Effector memory CD8-positive, alpha-beta T cell (primary cell): ENCODE measurements at regions not wholly inside any gene's neighbourhood (a gene's known extent, or its start where the extent isn't known, plus 50 kb on each side); places are given as distances from the start of the nearest gene placed in this dataset.
A peak's percentile ranks its signal among the peaks of the same experiment; 100 is the strongest.

ENCODE experiments used
- ATAC-seq: fragments of 150-1000 bp; cut with Tn5 transposase; replicated peaks from 2 replicates; pipeline ENCODE4 v1.10.0; 2021; ENCODE audit warnings: mild to moderate bottlenecking, moderate library complexity
- DNase-seq, 3 experiments: peaks; one replicate each; pipeline ENCODE4 v3.0.0; 2021
- H3K27ac Mint-ChIP-seq, 2 donors: one replicate each; pipeline ENCODE4 v1.8.0; 2022; ENCODE audit warnings: mild to moderate bottlenecking in 2 of 2, mixed read lengths in 2 of 2, moderate library complexity in 2 of 2
- H3K27me3 Mint-ChIP-seq, 2 donors: one replicate each; pipeline ENCODE4 v1.8.0; 2022; ENCODE audit warnings: mixed read lengths in 2 of 2
- H3K36me3 Mint-ChIP-seq: one replicate; pipeline ENCODE4 v1.8.0; 2022; ENCODE audit warnings: mild to moderate bottlenecking, moderate library complexity, mixed read lengths; ENCODE audit not compliant: insufficient read depth
- H3K4me1 Mint-ChIP-seq, 2 donors: one replicate each; pipeline ENCODE4 v1.8.0; 2022; ENCODE audit warnings: low read depth in 2 of 2, mixed read lengths in 2 of 2
- H3K4me3 Mint-ChIP-seq, 2 donors: one replicate each; pipeline ENCODE4 v1.8.0; 2022; ENCODE audit warnings: mild to moderate bottlenecking in 2 of 2, mixed read lengths in 2 of 2, moderate library complexity in 2 of 2
- H3K9me3 Mint-ChIP-seq, 2 donors: one replicate each; pipeline ENCODE4 v1.8.0; 2022; ENCODE audit warnings: mixed read lengths in 2 of 2

- Mint-ChIP-seq H3K36me3 (peaks cover 3% of the 10 kb centered on the region), H3K9me3 (no peaks in the 10 kb centered on the region), H3K4me1 (peaks cover 9 to 16% of the 10 kb centered on the region in 2 donors), H3K27ac (peak overlapping the region in 1 of 2 donors; percentile 7), H3K27me3 (no peaks in the 10 kb centered on the region), H3K4me3 (no peak overlapping the region)
- DNase-seq (no peak), ATAC-seq (no peak)
Measured at GRCh38 chr20:24160563-24161281, 172.1 kb upstream of the GGTLC1 start.

GRCh38 chr20:24158281-24158680 lies 169.7 kb upstream of the GGTLC1 start:
- Mint-ChIP-seq H3K9me3 (no peaks in the 10 kb centered on the region), H3K27ac (peak overlapping the region in 1 of 2 donors; percentile 89), H3K4me1 (peaks cover 7 to 16% of the 10 kb centered on the region in 2 donors), H3K36me3 (peaks cover 3% of the 10 kb centered on the region), H3K27me3 (peaks cover 11 to 13% of the 10 kb centered on the region in 2 donors), H3K4me3 (no peak overlapping the region)
- DNase-seq (no peak), ATAC-seq (no peak)

GRCh38 chr20:24157213-24157612 lies 168.6 kb upstream of the GGTLC1 start:
- Mint-ChIP-seq H3K4me1 (peaks cover 7 to 16% of the 10 kb centered on the region in 2 donors), H3K9me3 (no peaks in the 10 kb centered on the region), H3K27ac (peak overlapping the region in 1 of 2 donors; percentile 89), H3K36me3 (peaks cover 2% of the 10 kb centered on the region), H3K27me3 (peaks cover 12 to 24% of the 10 kb centered on the region in 2 donors), H3K4me3 (peak overlapping the region; percentile 6 to 10)
- peak; percentile 99 for ATAC-seq
- peak; percentile 54 to 64 (median 57) for DNase-seq

GRCh38 chr20:24153101-24154040 lies 164.8 kb upstream of the GGTLC1 start:
- DNase-seq: no peak
- H3K27me3 Mint-ChIP-seq: peaks cover 12 to 44% of the 10 kb centered on the region in 2 donors
- peaks cover 8% of the 10 kb centered on the region for H3K36me3 Mint-ChIP-seq
- H3K9me3 Mint-ChIP-seq: peaks cover 0 to 5% of the 10 kb centered on the region in 2 donors
- H3K4me3 Mint-ChIP-seq: no peak overlapping the region
- H3K27ac Mint-ChIP-seq: no peak overlapping the region
- H3K4me1 Mint-ChIP-seq: peaks cover 16 to 21% of the 10 kb centered on the region in 2 donors
- ATAC-seq: no peak

GRCh38 chr20:24151621-24152294 lies 163.2 kb upstream of the GGTLC1 start:
- H3K27ac Mint-ChIP-seq: no peak overlapping the region
- peaks cover 12 to 44% of the 10 kb centered on the region in 2 donors for H3K27me3 Mint-ChIP-seq
- H3K36me3 Mint-ChIP-seq: peaks cover 8% of the 10 kb centered on the region
- H3K9me3 Mint-ChIP-seq: peaks cover 0 to 7% of the 10 kb centered on the region in 2 donors
- H3K4me3 Mint-ChIP-seq: no peak overlapping the region
- DNase-seq (no peak), ATAC-seq (no peak)
- H3K4me1 Mint-ChIP-seq: peaks cover 19 to 24% of the 10 kb centered on the region in 2 donors

- Mint-ChIP-seq H3K9me3 (peaks cover 0 to 7% of the 10 kb centered on the region in 2 donors), H3K4me1 (peaks cover 30 to 32% of the 10 kb centered on the region in 2 donors), H3K27me3 (peaks cover 12 to 53% of the 10 kb centered on the region in 2 donors), H3K27ac (peak overlapping the region; percentile 30 to 85), H3K4me3 (no peak overlapping the region), H3K36me3 (peaks cover 8% of the 10 kb centered on the region)
- DNase-seq: no peak
- no peak for ATAC-seq
Measured at GRCh38 chr20:24150406-24150805, 161.8 kb upstream of the GGTLC1 start.

GRCh38 chr20:24149881-24150307 lies 161.3 kb upstream of the GGTLC1 start:
- no peak for DNase-seq

GRCh38 chr20:24149175-24149574 lies 160.6 kb upstream of the GGTLC1 start:
- Mint-ChIP-seq H3K4me1 (peaks cover 36 to 45% of the 10 kb centered on the region in 2 donors), H3K36me3 (peaks cover 8% of the 10 kb centered on the region), H3K4me3 (no peak overlapping the region), H3K27me3 (peaks cover 7 to 49% of the 10 kb centered on the region in 2 donors), H3K27ac (peak overlapping the region; percentile 75 to 85), H3K9me3 (peaks cover 0 to 7% of the 10 kb centered on the region in 2 donors)
- DNase-seq: no peak
- no peak for ATAC-seq

More at GRCh38 chr20:24149881-24150307, 161.3 kb upstream of the GGTLC1 start:
- Mint-ChIP-seq H3K9me3 (peaks cover 0 to 7% of the 10 kb centered on the region in 2 donors), H3K27me3 (peaks cover 10 to 53% of the 10 kb centered on the region in 2 donors), H3K4me1 (peaks cover 35 to 37% of the 10 kb centered on the region in 2 donors), H3K27ac (peak overlapping the region; percentile 30 to 85), H3K36me3 (peaks cover 8% of the 10 kb centered on the region), H3K4me3 (no peak overlapping the region)
- no peak for ATAC-seq

GRCh38 chr20:24148372-24148771 lies 159.8 kb upstream of the GGTLC1 start:
- Mint-ChIP-seq H3K9me3 (peaks cover 0 to 7% of the 10 kb centered on the region in 2 donors), H3K27ac (peak overlapping the region; percentile 75 to 85), H3K36me3 (peaks cover 11% of the 10 kb centered on the region), H3K4me3 (peak overlapping the region; percentile 35 to 62), H3K27me3 (peaks cover 2 to 41% of the 10 kb centered on the region in 2 donors), H3K4me1 (peaks cover 43 to 50% of the 10 kb centered on the region in 2 donors)
- DNase-seq (peak; percentile 25 to 37 (median 27)), ATAC-seq (peak; percentile 76)

- Mint-ChIP-seq H3K4me3 (peak overlapping the region; percentile 35 to 62), H3K4me1 (peaks cover 47 to 53% of the 10 kb centered on the region in 2 donors)
Measured at GRCh38 chr20:24147961-24148360, 159.4 kb upstream of the GGTLC1 start.

GRCh38 chr20:24147479-24147878 lies 158.9 kb upstream of the GGTLC1 start:
- Mint-ChIP-seq H3K4me1 (peaks cover 49 to 55% of the 10 kb centered on the region in 2 donors), H3K9me3 (peaks cover 0 to 7% of the 10 kb centered on the region in 2 donors), H3K27me3 (peaks cover 0 to 32% of the 10 kb centered on the region in 2 donors), H3K36me3 (peaks cover 11% of the 10 kb centered on the region), H3K4me3 (peak overlapping the region; percentile 35 to 62), H3K27ac (peak overlapping the region; percentile 75 to 85)
- DNase-seq (no peak), ATAC-seq (no peak)

More at GRCh38 chr20:24147961-24148360, 159.4 kb upstream of the GGTLC1 start:
- DNase-seq (no peak), ATAC-seq (peak; percentile 45)
- peak overlapping the region; percentile 75 to 85 for H3K27ac Mint-ChIP-seq
- H3K9me3 Mint-ChIP-seq: peaks cover 0 to 7% of the 10 kb centered on the region in 2 donors
- H3K36me3 Mint-ChIP-seq: peaks cover 11% of the 10 kb centered on the region
- peaks cover 0 to 37% of the 10 kb centered on the region in 2 donors for H3K27me3 Mint-ChIP-seq

- DNase-seq: no peak
- H3K4me1 Mint-ChIP-seq: peaks cover 49 to 55% of the 10 kb centered on the region in 2 donors
- peaks cover 5% of the 10 kb centered on the region for H3K36me3 Mint-ChIP-seq
- ATAC-seq: no peak
- peaks cover 1 to 7% of the 10 kb centered on the region in 2 donors for H3K9me3 Mint-ChIP-seq
- H3K27me3 Mint-ChIP-seq: peaks cover 0 to 22% of the 10 kb centered on the region in 2 donors
- peak overlapping the region; percentile 26 to 69 for H3K4me3 Mint-ChIP-seq
- peak overlapping the region; percentile 92 for H3K27ac Mint-ChIP-seq
Measured at GRCh38 chr20:24146231-24146634, 157.7 kb upstream of the GGTLC1 start.
